ENCODE measurements at regions not wholly inside any gene's neighbourhood (a gene's known extent, or its start where the extent isn't known, plus 50 kb on each side); places are given as distances from the start of the nearest gene placed in this dataset.
"Not testable (repeated sequence)": the region's sequence is repeated elsewhere in the genome, so short reads cannot be mapped to it uniquely, and the experiment has no call there.

GRCh38 chr4:12140864-12141263 lies 712.2 kb upstream of the HS3ST1 start:
- no peak for DNase-seq

- DNase-seq, result peak; percentile 57
Measured at GRCh38 chr4:12139296-12139695, 710.6 kb upstream of the HS3ST1 start.

- DNase-seq, result no peak
Measured at GRCh38 chr4:12138488-12138887, 709.8 kb upstream of the HS3ST1 start.

GRCh38 chr4:12137575-12137974 lies 708.9 kb upstream of the HS3ST1 start:
- no peak for DNase-seq

- peak; percentile 13 for DNase-seq
Measured at GRCh38 chr4:12126474-12126873, 697.8 kb upstream of the HS3ST1 start.

GRCh38 chr4:12124138-12124537 lies 695.4 kb upstream of the HS3ST1 start:
- no peak for DNase-seq

GRCh38 chr4:12123707-12124106 lies 695.0 kb upstream of the HS3ST1 start:
- peak; percentile 51 for DNase-seq

GRCh38 chr4:12122316-12122715 lies 693.6 kb upstream of the HS3ST1 start:
- DNase-seq, result no peak

- DNase-seq, result no peak
Measured at GRCh38 chr4:12120968-12121367, 692.3 kb upstream of the HS3ST1 start.

- DNase-seq, result peak; percentile 70
Measured at GRCh38 chr4:12118651-12119213, 690.0 kb upstream of the HS3ST1 start.

GRCh38 chr4:12116009-12116552 lies 687.4 kb upstream of the HS3ST1 start:
- no peak for DNase-seq

GRCh38 chr4:12110627-12111026 lies 681.9 kb upstream of the HS3ST1 start:
- peak; percentile 33 for DNase-seq

- DNase-seq, result not testable (repeated sequence)
Measured at GRCh38 chr4:12109056-12109455, 680.4 kb upstream of the HS3ST1 start.

- no peak for DNase-seq
Measured at GRCh38 chr4:12105519-12105918, 676.8 kb upstream of the HS3ST1 start.

GRCh38 chr4:12089920-12090319 lies 661.2 kb upstream of the HS3ST1 start:
- not testable (repeated sequence) for DNase-seq

GRCh38 chr4:12084690-12085089 lies 656.0 kb upstream of the HS3ST1 start:
- no peak for DNase-seq

GRCh38 chr4:12071316-12071715 lies 642.6 kb upstream of the HS3ST1 start:
- no peak for DNase-seq

- DNase-seq, result no peak
Measured at GRCh38 chr4:12053966-12054365, 625.3 kb upstream of the HS3ST1 start.

- no peak for DNase-seq
Measured at GRCh38 chr4:12053556-12053955, 624.9 kb upstream of the HS3ST1 start.

- DNase-seq, result no peak
Measured at GRCh38 chr4:12050357-12050756, 621.7 kb upstream of the HS3ST1 start.

GRCh38 chr4:12042818-12043217 lies 614.1 kb upstream of the HS3ST1 start:
- no peak for DNase-seq

- peak; percentile 46 for DNase-seq
Measured at GRCh38 chr4:12041828-12042227, 613.1 kb upstream of the HS3ST1 start.

- no peak for DNase-seq
Measured at GRCh38 chr4:12036450-12036849, 607.8 kb upstream of the HS3ST1 start.

GRCh38 chr4:12028258-12028657 lies 599.6 kb upstream of the HS3ST1 start:
- DNase-seq, result no peak

- no peak for DNase-seq
Measured at GRCh38 chr4:12022409-12022808, 593.7 kb upstream of the HS3ST1 start.
